RWPE2 (cell line): ENCODE measurements at regions not wholly inside any gene's neighbourhood (a gene's known extent, or its start where the extent isn't known, plus 50 kb on each side); places are given as distances from the start of the nearest gene placed in this dataset.
"Not testable (repeated sequence)": the region's sequence is repeated elsewhere in the genome, so short reads cannot be mapped to it uniquely, and the experiment has no call there.

ENCODE experiments used
- ATAC-seq: fragments of 200-7000 bp; cut with Tn5 transposase; 3 replicates; pipeline ENCODE4 v1.9.1; 2021; ENCODE audit warnings: low read depth
- DNase-seq: peaks from one replicate; pipeline ENCODE4 v3.0.0-alpha.2; 2020; ENCODE audit warnings: low spot score
- H3K27ac ChIP-seq: fragments of 450-650 bp; 2 replicates; pipeline ENCODE4 v1.5.1; 2017; ENCODE audit warnings: mild to moderate bottlenecking; ENCODE audit not compliant: poor library complexity, severe bottlenecking
- H3K27me3 ChIP-seq: fragments of 250-450 bp; sonication (Bioruptor Pico); 2 replicates; pipeline ENCODE4 v1.5.1; 2021; ENCODE audit warnings: mild to moderate bottlenecking, moderate library complexity; ENCODE audit not compliant: insufficient read depth, poor library complexity, severe bottlenecking
- H3K36me3 ChIP-seq: fragments of 250-450 bp; sonication (Bioruptor Pico); 2 replicates; pipeline ENCODE4 v1.5.1; 2020; ENCODE audit warnings: low read depth, mild to moderate bottlenecking, moderate library complexity
- H3K4me1 ChIP-seq: fragments of 250-450 bp; sonication (Bioruptor Pico); 2 replicates; pipeline ENCODE4 v1.5.1; 2021; ENCODE audit warnings: mild to moderate bottlenecking, moderate library complexity; ENCODE audit not compliant: insufficient read depth, poor library complexity, severe bottlenecking
- H3K4me3 ChIP-seq: fragments of 250-450 bp; sonication (Bioruptor Pico); 2 replicates; pipeline ENCODE4 v1.5.1; 2021; ENCODE audit warnings: mild to moderate bottlenecking, moderate library complexity; ENCODE audit not compliant: severe bottlenecking
- H3K9me3 ChIP-seq: fragments of 250-450 bp; sonication (Bioruptor Pico); 2 replicates; pipeline ENCODE4 v1.5.1; 2021; ENCODE audit warnings: mild to moderate bottlenecking, moderate library complexity; ENCODE audit not compliant: severe bottlenecking
- CTCF ChIP-seq: fragments of 450-650 bp; IDR thresholded peaks from one replicate; pipeline ENCODE4 v1.5.1; 2017; ENCODE audit warnings: mild to moderate bottlenecking, moderate library complexity; ENCODE audit not compliant: poor library complexity, severe bottlenecking

- no peaks in the 10 kb centered on the region for H3K36me3 ChIP-seq
- no peak for ATAC-seq
- TF ChIP-seq CTCF, result no peak
- H3K4me3 ChIP-seq, result no peak overlapping the region
- no peak for DNase-seq
- no peak overlapping the region for H3K27ac ChIP-seq
- H3K27me3 ChIP-seq, result no peaks in the 10 kb centered on the region
- H3K9me3 ChIP-seq, result no peaks in the 10 kb centered on the region
- peaks cover 5% of the 10 kb centered on the region for H3K4me1 ChIP-seq
Observed at GRCh38 chr1:221863635-221864034, 121.7 kb upstream of the DUSP10 start.

GRCh38 chr1:221862971-221863370 is 121.1 kb upstream of the DUSP10 start:
- no peak for DNase-seq
- no peaks in the 10 kb centered on the region for H3K4me1 ChIP-seq
- no peak for ATAC-seq
- H3K9me3 ChIP-seq, result no peaks in the 10 kb centered on the region
- no peaks in the 10 kb centered on the region for H3K27me3 ChIP-seq
- no peaks in the 10 kb centered on the region for H3K36me3 ChIP-seq
- no peak for TF ChIP-seq CTCF
- no peak overlapping the region for H3K27ac ChIP-seq
- no peak overlapping the region for H3K4me3 ChIP-seq

GRCh38 chr1:221858818-221859611 is 117.1 kb upstream of the DUSP10 start:
- Histone ChIP-seq H3K36me3 (no peaks in the 10 kb centered on the region), H3K4me1 (no peaks in the 10 kb centered on the region), H3K4me3 (no peak overlapping the region), H3K27me3 (no peaks in the 10 kb centered on the region), H3K27ac (no peak overlapping the region), H3K9me3 (no peaks in the 10 kb centered on the region)
- peak; percentile 63 for ATAC-seq
- no peak for TF ChIP-seq CTCF
- no peak for DNase-seq

GRCh38 chr1:221857094-221857444 is 115.2 kb upstream of the DUSP10 start:
- DNase-seq, H3K36me3 ChIP-seq, H3K27me3 ChIP-seq, H3K9me3 ChIP-seq, H3K4me1 ChIP-seq, ATAC-seq, H3K4me3 ChIP-seq: not testable (repeated sequence)
- peak; percentile 20 for TF ChIP-seq CTCF
- H3K27ac ChIP-seq, result peak overlapping the region; percentile 22

GRCh38 chr1:221856228-221857093 is 114.6 kb upstream of the DUSP10 start:
- Histone ChIP-seq H3K9me3 (no peaks in the 10 kb centered on the region), H3K27me3 (no peaks in the 10 kb centered on the region), H3K27ac (peak overlapping the region; percentile 22), H3K4me3 (no peak overlapping the region), H3K4me1 (no peaks in the 10 kb centered on the region), H3K36me3 (no peaks in the 10 kb centered on the region)
- TF ChIP-seq CTCF, result no peak
- DNase-seq, result no peak
- ATAC-seq, result peak; percentile 46; the same call in 1 of the 3 replicates
